Colonic mucosa (tissue), 4 donors: ENCODE measurements at regions not wholly inside any gene's neighbourhood (a gene's known extent, or its start where the extent isn't known, plus 50 kb on each side); places are given as distances from the start of the nearest gene placed in this dataset.

Experiments
- DNase-seq: peaks from one replicate; pipeline ENCODE4 v3.0.0-alpha.2; 2020
- H3K27ac ChIP-seq: fragments of 200-600 bp; one replicate; pipeline ENCODE4 v1.8.0; 2021
- H3K27me3 ChIP-seq: fragments of 200-600 bp; one replicate; pipeline ENCODE4 v1.8.0; 2021
- H3K36me3 ChIP-seq: fragments of 200-600 bp; one replicate; pipeline ENCODE4 v1.8.0; 2021
- H3K4me1 ChIP-seq: fragments of 200-600 bp; one replicate; pipeline ENCODE4 v1.8.0; 2021; ENCODE audit warnings: mild to moderate bottlenecking
- H3K4me3 ChIP-seq: fragments of 200-600 bp; one replicate; pipeline ENCODE4 v1.8.0; 2021
- H3K9ac ChIP-seq, 2 donors: one replicate each; pipeline ENCODE4 v1.7.0; 2013; ENCODE audit warnings: control low read depth in 2 of 2, low read depth in 2 of 2, low read length in 2 of 2
- H3K9me3 ChIP-seq: fragments of 200-600 bp; one replicate; pipeline ENCODE4 v1.8.0; 2021
- intact Hi-C: fragments of 100-400 bp; cut with DNase I; formaldehyde crosslinking; loops from one replicate; pipeline ENCODE4 v1.14.1; 2022
- TF ChIP-seq, protein P1 (sequence below): fragments of 200-600 bp; IDR thresholded peaks from one replicate; pipeline ENCODE4 v1.8.0; 2022; ENCODE audit warnings: antibody characterized with exemption, mild to moderate bottlenecking
- donor health status: healthy.
- donor health status: DM: no; HTN: no; CAD: no.
- donor health status: DM: no; HTN: no; CAD: no.

DNA sequence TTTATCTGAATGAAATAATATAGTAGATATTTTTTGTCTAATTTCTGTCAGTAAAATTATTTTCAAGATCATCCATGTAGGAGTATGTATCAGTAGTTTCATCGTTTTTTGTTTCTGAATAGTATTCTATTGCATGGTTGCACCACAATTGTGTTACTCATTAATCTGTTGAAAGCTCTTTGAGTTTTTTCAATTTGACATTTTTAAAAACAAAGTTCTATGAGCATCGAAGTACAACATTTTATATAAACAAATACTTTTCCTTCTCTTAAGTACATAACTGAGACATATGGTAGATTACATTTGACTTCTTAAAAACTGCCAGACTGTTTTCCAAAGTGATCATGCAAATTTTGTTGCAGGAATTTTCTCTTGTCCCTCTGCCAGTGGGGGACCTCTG lies 1113.1 kb upstream of the CITED2 start:
- Histone ChIP-seq H3K36me3 (no peaks in the 10 kb centered on the region), H3K9ac (no peak overlapping the region), H3K9me3 (no peaks in the 10 kb centered on the region), H3K27ac (no peak overlapping the region), H3K4me1 (no peaks in the 10 kb centered on the region), H3K4me3 (no peak overlapping the region), H3K27me3 (no peaks in the 10 kb centered on the region)
- no peak for DNase-seq
- intact Hi-C loops, result no loop called here
- TF ChIP-seq, protein P1, sequence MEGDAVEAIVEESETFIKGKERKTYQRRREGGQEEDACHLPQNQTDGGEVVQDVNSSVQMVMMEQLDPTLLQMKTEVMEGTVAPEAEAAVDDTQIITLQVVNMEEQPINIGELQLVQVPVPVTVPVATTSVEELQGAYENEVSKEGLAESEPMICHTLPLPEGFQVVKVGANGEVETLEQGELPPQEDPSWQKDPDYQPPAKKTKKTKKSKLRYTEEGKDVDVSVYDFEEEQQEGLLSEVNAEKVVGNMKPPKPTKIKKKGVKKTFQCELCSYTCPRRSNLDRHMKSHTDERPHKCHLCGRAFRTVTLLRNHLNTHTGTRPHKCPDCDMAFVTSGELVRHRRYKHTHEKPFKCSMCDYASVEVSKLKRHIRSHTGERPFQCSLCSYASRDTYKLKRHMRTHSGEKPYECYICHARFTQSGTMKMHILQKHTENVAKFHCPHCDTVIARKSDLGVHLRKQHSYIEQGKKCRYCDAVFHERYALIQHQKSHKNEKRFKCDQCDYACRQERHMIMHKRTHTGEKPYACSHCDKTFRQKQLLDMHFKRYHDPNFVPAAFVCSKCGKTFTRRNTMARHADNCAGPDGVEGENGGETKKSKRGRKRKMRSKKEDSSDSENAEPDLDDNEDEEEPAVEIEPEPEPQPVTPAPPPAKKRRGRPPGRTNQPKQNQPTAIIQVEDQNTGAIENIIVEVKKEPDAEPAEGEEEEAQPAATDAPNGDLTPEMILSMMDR, result no peak

DNA sequence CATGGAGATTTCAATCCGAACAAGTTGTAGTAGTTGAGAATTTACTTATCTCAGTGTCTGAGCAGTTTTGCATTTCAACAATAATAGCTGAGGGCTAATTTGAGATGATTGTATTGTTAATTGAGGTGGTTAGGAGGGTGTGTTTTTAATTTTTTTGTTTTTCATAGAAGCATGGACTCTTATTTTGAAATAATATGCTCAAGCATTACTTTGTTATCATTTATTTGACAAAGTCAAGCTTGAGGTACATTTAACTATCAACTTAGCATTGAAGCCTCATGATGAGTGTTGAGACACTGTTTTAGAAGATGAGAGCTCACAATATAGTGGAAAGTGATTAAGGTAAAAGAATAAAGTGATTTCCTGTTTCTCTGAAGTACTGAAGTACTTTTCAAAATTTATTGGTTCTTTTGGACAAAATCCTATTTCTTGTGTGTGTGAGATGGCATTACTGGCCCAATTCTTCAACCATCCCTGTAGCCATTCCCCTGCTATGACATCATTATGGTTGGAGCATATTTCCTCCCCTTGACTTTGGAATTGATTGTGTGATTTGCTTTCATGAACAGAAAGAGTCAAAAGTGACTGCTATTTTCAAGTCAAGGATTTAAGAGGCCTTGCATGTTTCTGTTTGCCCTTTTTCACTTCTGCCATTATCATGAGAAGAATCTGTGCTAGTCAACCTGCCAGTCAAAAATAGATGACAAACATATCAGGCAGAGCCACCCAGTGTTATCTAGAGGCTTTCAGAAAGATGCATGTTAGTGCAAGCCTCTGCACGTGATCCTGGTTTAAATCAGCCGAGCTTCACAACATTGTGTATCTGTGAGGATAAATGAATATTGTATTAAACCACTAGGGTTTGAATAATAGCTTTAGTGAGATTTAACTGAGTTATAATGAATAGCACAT lies 1112.3 kb upstream of the CITED2 start:
- TF ChIP-seq, protein P1, result no peak
- intact Hi-C loops, result no loop called here

DNA sequence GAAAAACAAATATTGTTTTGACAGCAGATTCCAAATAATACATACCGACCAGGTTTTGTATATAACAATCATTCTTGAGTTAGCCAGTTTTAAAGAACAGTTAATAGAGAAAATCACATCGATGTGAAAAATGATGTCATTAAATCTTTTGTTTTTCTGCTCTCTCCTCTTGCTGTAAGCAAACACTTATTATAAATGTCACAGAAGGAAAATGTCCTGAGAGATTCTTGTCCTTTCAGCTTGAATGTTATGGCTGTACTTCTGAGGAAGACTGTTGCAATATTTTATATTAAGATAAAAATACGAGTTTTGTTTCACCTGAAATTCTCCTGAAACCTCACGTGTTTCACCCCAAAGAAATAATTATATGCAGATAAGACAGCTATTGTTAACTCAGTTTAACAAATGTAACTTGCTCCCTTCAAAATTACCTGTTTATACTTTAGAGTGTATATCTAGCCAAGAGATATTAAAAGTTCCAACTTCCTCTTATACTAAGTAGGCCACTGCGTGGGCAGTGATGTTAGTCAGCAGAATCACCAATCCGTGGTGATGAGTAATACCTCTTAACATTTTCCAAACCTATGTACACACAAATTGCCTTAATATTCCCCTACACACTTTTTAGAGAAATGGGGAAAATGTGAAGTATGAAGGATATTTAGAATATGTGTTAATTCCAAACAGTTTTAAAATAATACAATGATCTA lies 1111.4 kb upstream of the CITED2 start:
- Histone ChIP-seq H3K9me3 (no peaks in the 10 kb centered on the region), H3K9ac (no peak overlapping the region), H3K36me3 (no peaks in the 10 kb centered on the region), H3K27me3 (no peaks in the 10 kb centered on the region), H3K27ac (no peak overlapping the region), H3K4me1 (no peaks in the 10 kb centered on the region), H3K4me3 (no peak overlapping the region)
- no peak for DNase-seq
- TF ChIP-seq, protein P1, result no peak
- intact Hi-C loops, result no loop called here

More for the DNA sequence above, 1112.3 kb upstream of the CITED2 start:
- Histone ChIP-seq H3K9ac (no peak overlapping the region), H3K36me3 (no peaks in the 10 kb centered on the region), H3K27ac (no peak overlapping the region), H3K27me3 (no peaks in the 10 kb centered on the region), H3K4me1 (no peaks in the 10 kb centered on the region), H3K4me3 (no peak overlapping the region), H3K9me3 (no peaks in the 10 kb centered on the region)
- no peak for DNase-seq

DNA sequence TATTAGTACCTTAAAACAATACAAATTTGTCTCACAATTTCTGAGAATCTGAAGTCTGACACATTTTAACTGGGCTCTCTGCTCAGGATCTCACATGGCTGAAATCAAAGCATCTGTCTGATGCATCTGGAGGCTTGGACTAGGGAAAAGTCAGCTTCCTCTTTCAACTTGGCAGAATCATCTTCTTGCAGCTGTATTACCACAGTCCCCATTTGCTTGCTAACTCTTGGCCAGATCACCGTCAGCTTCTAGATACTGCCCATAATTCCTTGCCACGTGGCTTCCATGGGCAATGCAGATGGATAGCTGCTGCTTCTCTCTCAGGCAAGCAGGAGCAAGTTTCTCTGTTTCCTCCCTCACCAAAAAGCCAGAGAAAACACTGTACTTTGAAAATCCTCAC lies 1106.4 kb upstream of the CITED2 start:
- no peak overlapping the region for H3K27ac ChIP-seq

DNA sequence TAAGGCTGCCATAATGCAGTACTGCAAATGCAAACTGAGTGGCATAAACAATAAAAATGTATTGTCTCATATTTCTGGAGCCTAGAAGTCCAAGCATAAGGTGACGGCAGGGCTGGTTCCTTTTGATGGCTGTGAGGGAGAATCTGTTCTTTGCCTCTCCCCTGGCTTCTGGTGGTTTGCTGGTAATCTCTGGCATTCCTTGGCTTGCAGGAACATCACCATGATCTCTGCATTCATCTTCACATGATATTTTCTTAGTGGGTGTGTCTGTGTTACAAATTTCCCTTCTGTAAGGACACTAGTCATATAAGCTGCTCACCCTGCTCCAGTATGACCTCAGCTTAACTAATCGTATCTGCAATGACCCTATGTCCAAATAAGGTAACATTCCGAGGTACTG lies 1104.2 kb upstream of the CITED2 start:
- intact Hi-C loops, result no loop called here
- TF ChIP-seq, protein P1, result no peak
- Histone ChIP-seq H3K9ac (no peak overlapping the region), H3K27me3 (no peaks in the 10 kb centered on the region), H3K4me3 (no peak overlapping the region), H3K9me3 (no peaks in the 10 kb centered on the region), H3K27ac (no peak overlapping the region), H3K4me1 (no peaks in the 10 kb centered on the region), H3K36me3 (no peaks in the 10 kb centered on the region)
- DNase-seq, result no peak

More for the DNA sequence above, 1106.4 kb upstream of the CITED2 start:
- H3K9ac ChIP-seq, result no peak overlapping the region
- no peak overlapping the region for H3K4me3 ChIP-seq
- H3K27me3 ChIP-seq, result no peaks in the 10 kb centered on the region
- no peaks in the 10 kb centered on the region for H3K9me3 ChIP-seq
- intact Hi-C loops, result no loop called here
- H3K4me1 ChIP-seq, result no peaks in the 10 kb centered on the region
- DNase-seq, result no peak
- TF ChIP-seq, protein P1, result no peak
- no peaks in the 10 kb centered on the region for H3K36me3 ChIP-seq
